H1 (cell line): ENCODE measurements at regions not wholly inside any gene's neighbourhood (a gene's known extent, or its start where the extent isn't known, plus 50 kb on each side); places are given as distances from the start of the nearest gene placed in this dataset.
"Not testable (repeated sequence)": the region's sequence is repeated elsewhere in the genome, so short reads cannot be mapped to it uniquely, and the experiment has no call there.

Source experiments
- CTCF ChIA-PET: fragments of 300-600 bp; sonication (Branson Sonifier 250); formaldehyde crosslinking; loops from one replicate; lab custom pipeline; 2021; ENCODE audit not compliant: partially characterized antibody; lab: Charles Lee
- POLR2A ChIA-PET: fragments of 300-600 bp; sonication (Branson Sonifier 250); formaldehyde crosslinking; loops from one replicate; lab custom pipeline; 2021; ENCODE audit warnings: inconsistent platforms; ENCODE audit not compliant: partially characterized antibody; lab: Charles Lee
- DNase-seq, 2 experiments: peaks; one replicate each; pipeline versions ENCODE4 v3.0.0 to v3.0.0-alpha.2; 2010 to 2022; ENCODE audit warnings: low spot score in 2 of 2, low read depth in 1 of 2, mixed read lengths in 1 of 2
- FAIRE-seq: peaks from 2 replicates; lab custom pipeline; 2011; peaks lifted over from hg19 to GRCh38; lab: Jason Lieb, UNC
- H2AFZ ChIP-seq: 2 replicates; pipeline ENCODE4 v1.8.1; 2012; ENCODE audit warnings: low read length, inconsistent platforms
- H2AK5ac ChIP-seq: 2 replicates; pipeline ENCODE4 v1.6.1; 2013; ENCODE audit warnings: low read depth, low read length
- H2BK120ac ChIP-seq: replicated peaks from 2 replicates; pipeline ENCODE3; 2013; ENCODE audit warnings: low read depth, low read length, inconsistent platforms
- H2BK12ac ChIP-seq: 2 replicates; pipeline ENCODE4 v1.6.1; 2013; ENCODE audit warnings: low read depth, low read length
- H2BK15ac ChIP-seq: 2 replicates; pipeline ENCODE4 v1.6.1; 2013; ENCODE audit warnings: low read length
- H2BK20ac ChIP-seq: 2 replicates; pipeline ENCODE4 v1.6.1; 2013; ENCODE audit warnings: low read length
- H2BK5ac ChIP-seq: 2 replicates; pipeline ENCODE4 v1.6.1; 2013; ENCODE audit warnings: low read depth, low read length
- H3K14ac ChIP-seq: 2 replicates; pipeline ENCODE4 v1.6.1; 2013; ENCODE audit warnings: inconsistent platforms; ENCODE audit not compliant: insufficient read length
- H3K18ac ChIP-seq: 2 replicates; pipeline ENCODE4 v1.6.1; 2013; ENCODE audit warnings: low read length; ENCODE audit errors: extremely low read depth
- H3K23ac ChIP-seq: 2 replicates; pipeline ENCODE4 v1.6.1; 2013; ENCODE audit warnings: inconsistent platforms; ENCODE audit not compliant: insufficient read length
- H3K23me2 ChIP-seq: 2 replicates; pipeline ENCODE4 v1.6.1; 2013; ENCODE audit warnings: low read depth, low read length
- H3K27ac ChIP-seq: 2 replicates; pipeline ENCODE4 v1.6.1; 2011; ENCODE audit warnings: low read depth, low read length, inconsistent platforms
- H3K27me3 ChIP-seq, 4 experiments: replicated peaks in 1 of 4; 1 replicate in 1 of 4; 2 replicates in 3 of 4; pipeline versions ENCODE4 v1.6.1 to v1.8.1; 2011 to 2013; ENCODE audit warnings: low read length in 3 of 4, mild to moderate bottlenecking in 3 of 4, inconsistent platforms in 2 of 4, mixed read lengths in 2 of 4, moderate library complexity in 1 of 4; ENCODE audit not compliant: control insufficient read depth in 3 of 4, insufficient read depth in 3 of 4; ENCODE audit errors: extremely low read depth in 1 of 4
- H3K36me3 ChIP-seq, 4 experiments: 2 replicates each; pipeline versions ENCODE4 v1.6.1 to v1.8.1; 2011 to 2013; ENCODE audit warnings: mild to moderate bottlenecking in 4 of 4, low read length in 3 of 4, moderate library complexity in 2 of 4, control low read depth in 1 of 4, inconsistent platforms in 1 of 4; ENCODE audit not compliant: insufficient read depth in 4 of 4, control insufficient read depth in 2 of 4
- H3K4ac ChIP-seq: replicated peaks from 2 replicates; pipeline ENCODE3; 2013; ENCODE audit warnings: low read length, low read depth, mixed read lengths, inconsistent platforms; ENCODE audit not compliant: insufficient read length
- H3K4me1 ChIP-seq, 4 experiments: replicated peaks in 1 of 4; 1 replicate in 1 of 4; 2 replicates in 3 of 4; pipeline versions ENCODE4 v1.6.1 to v1.8.1; 2011 to 2013; ENCODE audit warnings: low read length in 3 of 4, inconsistent platforms in 2 of 4, mixed read lengths in 1 of 4; ENCODE audit not compliant: insufficient read depth in 4 of 4, control insufficient read depth in 3 of 4
- H3K4me2 ChIP-seq, 2 experiments: 2 replicates each; pipeline versions ENCODE4 v1.6.1 to v1.8.1; 2011 to 2013; ENCODE audit warnings: low read depth in 2 of 2, low read length in 2 of 2, control low read depth in 1 of 2, inconsistent platforms in 1 of 2, mild to moderate bottlenecking in 1 of 2; ENCODE audit not compliant: insufficient read depth in 1 of 2
- H3K4me3 ChIP-seq, 4 experiments: fragments of 200-600, 300-600 bp in 1 of 4; sonication (generic), shearing (Covaris generic), sonication (Bioruptor Twin) in 1 of 4; 2 replicates each; pipeline versions ENCODE4 v1.5.1 to v1.8.1; 2011 to 2016; ENCODE audit warnings: low read length in 4 of 4, low read depth in 3 of 4, control low read depth in 2 of 4, inconsistent platforms in 2 of 4, mild to moderate bottlenecking in 2 of 4, mixed read lengths in 1 of 4, moderate library complexity in 1 of 4; ENCODE audit not compliant: insufficient read depth in 2 of 4; ENCODE audit errors: extremely low read depth in 1 of 4
- H3K56ac ChIP-seq: replicated peaks from 2 replicates; pipeline ENCODE3; 2013; ENCODE audit warnings: low read depth, mild to moderate bottlenecking, mixed read lengths, low read length, inconsistent platforms; ENCODE audit not compliant: insufficient read length
- H3K79me1 ChIP-seq: 2 replicates; pipeline ENCODE4 v1.6.1; 2013; ENCODE audit warnings: low read depth, low read length, control low read depth
- H3K79me2 ChIP-seq, 2 experiments: 2 replicates each; pipeline versions ENCODE4 v1.6.1 to v1.8.1; 2012 to 2013; ENCODE audit warnings: low read length in 2 of 2, mild to moderate bottlenecking in 2 of 2, inconsistent platforms in 1 of 2; ENCODE audit not compliant: insufficient read depth in 2 of 2, control insufficient read depth in 1 of 2
- H3K9ac ChIP-seq, 4 experiments: replicated peaks in 1 of 4; 1 replicate in 1 of 4; 2 replicates in 3 of 4; pipeline versions ENCODE4 v1.6.1 to v1.8.1; 2011 to 2013; ENCODE audit warnings: low read depth in 3 of 4, low read length in 3 of 4, control low read depth in 2 of 4, mild to moderate bottlenecking in 2 of 4, moderate library complexity in 2 of 4, inconsistent platforms in 1 of 4; ENCODE audit errors: extremely low read depth in 1 of 4
- H3K9me3 ChIP-seq, 2 experiments: 2 replicates each; pipeline versions ENCODE4 v1.6.1 to v1.8.1; 2012 to 2013; ENCODE audit warnings: mild to moderate bottlenecking in 2 of 2, moderate library complexity in 2 of 2, control low read depth in 1 of 2, inconsistent platforms in 1 of 2, low read depth in 1 of 2, low read length in 1 of 2, mixed read lengths in 1 of 2; ENCODE audit not compliant: insufficient read depth in 2 of 2
- H4K20me1 ChIP-seq, 2 experiments: replicated peaks in 1 of 2; 2 replicates each; pipeline versions ENCODE3 to v1.8.1; 2011 to 2013; ENCODE audit warnings: inconsistent platforms in 2 of 2, low read length in 2 of 2, mild to moderate bottlenecking in 1 of 2; ENCODE audit not compliant: insufficient read depth in 2 of 2, control insufficient read depth in 1 of 2
- H4K5ac ChIP-seq: 2 replicates; pipeline ENCODE4 v1.6.1; 2013; ENCODE audit warnings: low read length, low read depth, mixed read lengths, inconsistent platforms; ENCODE audit not compliant: insufficient read length
- H4K8ac ChIP-seq: 2 replicates; pipeline ENCODE4 v1.8.0; 2013; ENCODE audit warnings: mild to moderate bottlenecking, moderate library complexity, low read length, inconsistent platforms; ENCODE audit not compliant: insufficient read depth; ENCODE audit errors: extremely low read depth
- H4K91ac ChIP-seq: replicated peaks from 2 replicates; pipeline ENCODE3; 2013; ENCODE audit warnings: low read length, mixed read lengths, inconsistent platforms; ENCODE audit not compliant: insufficient read length
- KDM4A ChIP-seq: IDR thresholded peaks from one replicate; pipeline ENCODE4 v1.7.1; 2012; ENCODE audit warnings: low read depth, mild to moderate bottlenecking, moderate library complexity, low read length, inconsistent platforms; ENCODE audit not compliant: severe bottlenecking
- POLR2A ChIP-seq, 2 experiments: IDR thresholded peaks; 1 replicate in 1 of 2; 2 replicates in 1 of 2; pipeline ENCODE4 v1.6.1; 2011; ENCODE audit warnings: low read depth in 2 of 2, low read length in 2 of 2, mild to moderate bottlenecking in 2 of 2; ENCODE audit errors: control extremely low read depth in 1 of 2
- WGBS, 2 experiments: shearing (Covaris generic) in 1 of 2; methylation state at CpG; one replicate each; pipeline versions ENCODE4 v1.1.6 to v1.1.7; 2013 to 2015; ENCODE audit warnings: low lambda C conversion rate in 2 of 2, mixed read lengths in 2 of 2, inconsistent platforms in 1 of 2, low coverage in 1 of 2, missing lambda C conversion rate in 1 of 2; ENCODE audit not compliant: insufficient replicate concordance in 2 of 2, insufficient coverage in 1 of 2, insufficient read length in 1 of 2; ENCODE audit errors: extremely low coverage in 1 of 2, missing lambda C conversion rate in 1 of 2; 5-methylcytosine and 5-hydroxymethylcytosine counted together
- TF ChIP-seq, protein P1 (sequence below), 3 experiments: IDR thresholded peaks; 1 replicate in 2 of 3; 2 replicates in 1 of 3; pipeline versions ENCODE4 v1.5.1 to v1.6.1; 2011; ENCODE audit warnings: low read length in 3 of 3, mild to moderate bottlenecking in 3 of 3, inconsistent platforms in 2 of 3, low read depth in 1 of 3, moderate library complexity in 1 of 3; ENCODE audit not compliant: insufficient read depth in 1 of 3; ENCODE audit errors: control extremely low read depth in 1 of 3
- TF ChIP-seq, protein P2 (sequence below): IDR thresholded peaks from 2 replicates; pipeline ENCODE4 v1.6.1; 2012; ENCODE audit warnings: inconsistent platforms

- H2BK20ac ChIP-seq, FAIRE-seq, H3K79me1 ChIP-seq, H3K23me2 ChIP-seq, H2BK15ac ChIP-seq, H3K56ac ChIP-seq, H3K4me1 ChIP-seq, H2BK120ac ChIP-seq, H2AK5ac ChIP-seq, H3K23ac ChIP-seq, H4K20me1 ChIP-seq, H3K27me3 ChIP-seq, H3K9me3 ChIP-seq, H3K36me3 ChIP-seq, H3K4ac ChIP-seq, H4K8ac ChIP-seq, H3K14ac ChIP-seq, H2BK12ac ChIP-seq, H2AFZ ChIP-seq, H4K91ac ChIP-seq, H3K27ac ChIP-seq, H2BK5ac ChIP-seq: not testable (repeated sequence)
- H4K5ac ChIP-seq = peak overlapping the region; percentile 36
- H3K9ac ChIP-seq = peak overlapping the region in 1 of 4 experiments; percentile 41; a peak in 1 of 7 replicates
- H3K4me2 ChIP-seq = peak overlapping the region; percentile 64 to 72
- H3K18ac ChIP-seq = peak overlapping the region; percentile 87; the same call in 1 of the 2 replicates
- TF ChIP-seq KDM4A (peak; percentile 49), POLR2A (IDR thresholded peaks at IDR 0.05; ENCODE audit: control extremely low read depth in 1 of 2, low read depth in 2 of 2, low read length in 2 of 2) (peak in 1 of 2 experiments; percentile 37; a peak in 1 of 3 replicates)
- TF ChIP-seq, protein P1, sequence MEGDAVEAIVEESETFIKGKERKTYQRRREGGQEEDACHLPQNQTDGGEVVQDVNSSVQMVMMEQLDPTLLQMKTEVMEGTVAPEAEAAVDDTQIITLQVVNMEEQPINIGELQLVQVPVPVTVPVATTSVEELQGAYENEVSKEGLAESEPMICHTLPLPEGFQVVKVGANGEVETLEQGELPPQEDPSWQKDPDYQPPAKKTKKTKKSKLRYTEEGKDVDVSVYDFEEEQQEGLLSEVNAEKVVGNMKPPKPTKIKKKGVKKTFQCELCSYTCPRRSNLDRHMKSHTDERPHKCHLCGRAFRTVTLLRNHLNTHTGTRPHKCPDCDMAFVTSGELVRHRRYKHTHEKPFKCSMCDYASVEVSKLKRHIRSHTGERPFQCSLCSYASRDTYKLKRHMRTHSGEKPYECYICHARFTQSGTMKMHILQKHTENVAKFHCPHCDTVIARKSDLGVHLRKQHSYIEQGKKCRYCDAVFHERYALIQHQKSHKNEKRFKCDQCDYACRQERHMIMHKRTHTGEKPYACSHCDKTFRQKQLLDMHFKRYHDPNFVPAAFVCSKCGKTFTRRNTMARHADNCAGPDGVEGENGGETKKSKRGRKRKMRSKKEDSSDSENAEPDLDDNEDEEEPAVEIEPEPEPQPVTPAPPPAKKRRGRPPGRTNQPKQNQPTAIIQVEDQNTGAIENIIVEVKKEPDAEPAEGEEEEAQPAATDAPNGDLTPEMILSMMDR (IDR thresholded peaks at IDR 0.05; ENCODE audit: control extremely low read depth in 1 of 3, insufficient read depth in 1 of 3, low read depth in 1 of 3, low read length in 3 of 3) = peak in 1 of 3 experiments; percentile 3; a peak in 1 of 4 replicates
- TF ChIP-seq, protein P2, sequence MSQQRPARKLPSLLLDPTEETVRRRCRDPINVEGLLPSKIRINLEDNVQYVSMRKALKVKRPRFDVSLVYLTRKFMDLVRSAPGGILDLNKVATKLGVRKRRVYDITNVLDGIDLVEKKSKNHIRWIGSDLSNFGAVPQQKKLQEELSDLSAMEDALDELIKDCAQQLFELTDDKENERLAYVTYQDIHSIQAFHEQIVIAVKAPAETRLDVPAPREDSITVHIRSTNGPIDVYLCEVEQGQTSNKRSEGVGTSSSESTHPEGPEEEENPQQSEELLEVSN = peak; percentile 14; the same call in 1 of the 2 replicates
- WGBS, 2 experiments = 19% methylated on average over 33 of the region's 62 CpGs; no CpG with 5 or more reads in 1 of the 2 experiments
- H3K79me2 ChIP-seq = peaks cover 13 to 35% of the 10 kb centered on the region in 2 experiments
- peak overlapping the region; percentile 33 to 81 (median 68) for H3K4me3 ChIP-seq
- ChIA-PET POLR2A (interaction anchor here (0.6 to 1.6 kb wide), 5 partner anchors 56 to 676 kb away, joined by 3 to 9 read pairs (median 3); partner anchors contain the start of gene ARHGAP27), CTCF (interaction anchor here (0.6 to 1.5 kb wide), 3 partner anchors 437 to 679 kb away, joined by 3 to 5 read pairs (median 5); no protein-coding TSS in a partner anchor)
- peak in 1 of 2 experiments; percentile 73 for DNase-seq
Observed at GRCh38 chr17:45585794-45586650, 95.5 kb upstream of the PLEKHM1 start.
